Hepatocyte (in vitro differentiated cells): ENCODE measurements at regions not wholly inside any gene's neighbourhood (a gene's known extent, or its start where the extent isn't known, plus 50 kb on each side); places are given as distances from the start of the nearest gene placed in this dataset.

Experiments
- CTCF ChIP-seq: fragments of 200-600 bp; sonication (generic); IDR thresholded peaks from 2 replicates; pipeline ENCODE4 v1.5.1; 2016; ENCODE audit warnings: antibody characterized with exemption, mild to moderate bottlenecking; ENCODE audit not compliant: poor library complexity
- EZH2 ChIP-seq: fragments of 200-600 bp; sonication (generic); IDR thresholded peaks from 2 replicates; pipeline ENCODE4 v1.6.1; 2016; ENCODE audit warnings: antibody characterized with exemption, mild to moderate bottlenecking, borderline replicate concordance

GRCh38 chr5:91639744-91640143 lies 256.6 kb upstream of the ARRDC3 start:
- TF ChIP-seq CTCF (no peak), EZH2 (no peak)
